ENCODE measurements at regions not wholly inside any gene's neighbourhood (a gene's known extent, or its start where the extent isn't known, plus 50 kb on each side); places are given as distances from the start of the nearest gene placed in this dataset.

DNA sequence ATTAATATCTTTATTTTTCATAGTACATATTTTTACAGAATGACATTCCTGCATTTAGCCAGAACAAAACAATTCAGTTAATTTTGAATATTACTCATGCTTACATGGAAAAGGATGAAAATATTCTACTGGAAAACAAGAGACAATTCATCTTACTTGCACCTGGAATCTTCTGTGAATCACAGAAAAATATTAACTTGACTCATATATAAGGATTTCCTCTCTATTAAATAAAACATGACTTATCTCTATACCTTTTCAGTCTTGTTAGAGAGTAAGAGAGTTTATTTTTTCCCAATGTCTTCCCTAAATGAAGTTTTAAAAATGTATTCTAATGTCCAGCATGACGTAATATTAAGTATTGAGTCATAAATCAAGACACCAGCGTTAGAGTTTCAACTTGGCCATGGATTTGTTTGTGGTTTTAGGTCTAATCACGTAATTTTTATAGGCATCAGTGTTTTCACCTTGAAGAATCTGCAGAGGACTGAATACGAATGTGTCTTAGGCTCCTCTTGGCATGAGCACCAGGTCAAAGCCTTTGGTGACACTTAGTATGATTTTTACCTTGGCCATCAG lies 445.1 kb upstream of the JAG1 start:
- in situ Hi-C loops (cut with MboI; ENCODE audit: low sequenced_read_pairs): no loop called here

GRCh38 chr20:11119573-11119972 lies 445.8 kb upstream of the JAG1 start:
- in situ Hi-C loops (cut with MboI; ENCODE audit: low sequenced_read_pairs): no loop called here

DNA sequence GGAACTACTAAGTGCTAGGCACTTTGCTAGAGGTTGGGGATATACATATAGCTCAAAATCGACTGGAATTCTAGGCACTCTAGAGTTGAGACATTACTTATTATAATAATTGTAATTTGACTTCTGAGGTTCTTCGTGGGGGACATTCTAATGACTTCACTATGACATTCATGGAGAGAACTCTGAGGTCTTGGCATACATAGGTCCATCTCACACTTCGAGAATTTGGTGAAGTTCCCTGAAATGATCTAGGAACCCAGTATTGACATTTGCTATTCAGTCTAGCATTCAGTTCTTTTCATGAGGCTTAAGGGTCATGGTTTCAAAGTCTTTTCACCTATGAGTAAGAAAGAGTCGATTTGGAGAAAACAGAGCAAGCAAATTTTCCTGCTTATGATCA lies 446.6 kb upstream of the JAG1 start:
- in situ Hi-C loops (cut with MboI; ENCODE audit: low sequenced_read_pairs): no loop called here

DNA sequence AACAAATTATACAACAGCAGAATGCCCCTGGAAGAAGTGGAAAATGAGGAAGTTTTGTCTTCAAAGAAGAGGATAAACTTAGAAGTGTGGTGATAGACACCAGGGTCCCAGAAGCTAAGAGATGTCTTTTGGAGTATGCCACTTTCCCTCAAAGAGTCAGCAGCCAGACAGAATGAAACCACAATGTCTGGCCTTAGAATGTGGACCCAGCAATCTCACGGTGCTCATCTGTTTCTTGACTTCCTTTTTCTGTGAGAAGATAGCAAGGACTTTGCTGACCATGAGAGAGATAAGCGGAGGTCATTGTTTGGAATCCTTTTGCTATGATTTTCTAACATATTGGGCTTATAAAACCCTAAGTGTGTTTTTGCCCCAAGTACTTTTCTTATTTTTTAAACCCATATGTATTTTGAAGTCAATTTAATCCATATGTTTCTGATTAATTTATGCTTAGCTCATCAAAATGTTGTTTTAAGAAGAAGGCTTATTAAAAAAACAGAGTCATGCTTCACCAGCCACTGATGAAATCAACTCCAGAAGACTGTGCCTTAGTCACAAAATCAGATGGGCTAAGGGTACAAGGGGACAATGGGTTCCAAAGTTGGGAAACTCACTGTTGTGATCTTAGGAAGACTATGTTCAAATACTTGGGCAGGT lies 451.2 kb upstream of the JAG1 start:
- in situ Hi-C loops (cut with MboI; ENCODE audit: low sequenced_read_pairs): no loop called here

DNA sequence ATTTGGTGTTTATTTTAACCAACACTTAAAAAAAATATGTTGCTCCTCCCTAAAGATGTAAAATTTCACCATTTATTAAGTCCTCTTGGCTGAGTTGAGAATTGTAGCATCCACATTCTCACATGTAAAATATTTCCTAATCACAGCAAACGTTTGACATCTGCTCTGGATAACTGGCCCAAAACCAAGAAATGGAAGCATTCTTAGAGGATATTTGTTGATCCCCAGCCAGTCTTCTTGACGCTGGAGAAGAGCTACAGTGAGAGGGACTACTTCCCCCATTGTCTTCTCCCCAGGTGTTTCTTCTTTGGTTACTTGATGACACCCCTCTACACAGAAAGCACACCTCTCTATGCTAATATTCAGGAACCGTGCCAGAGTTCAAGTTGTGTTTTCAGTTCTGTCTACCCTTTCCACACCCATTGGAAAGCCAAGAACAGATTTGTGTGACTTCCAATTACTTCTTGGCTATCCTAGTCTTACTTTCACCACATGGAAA lies 454.5 kb upstream of the JAG1 start:
- in situ Hi-C loops (cut with MboI; ENCODE audit: low sequenced_read_pairs): no loop called here

DNA sequence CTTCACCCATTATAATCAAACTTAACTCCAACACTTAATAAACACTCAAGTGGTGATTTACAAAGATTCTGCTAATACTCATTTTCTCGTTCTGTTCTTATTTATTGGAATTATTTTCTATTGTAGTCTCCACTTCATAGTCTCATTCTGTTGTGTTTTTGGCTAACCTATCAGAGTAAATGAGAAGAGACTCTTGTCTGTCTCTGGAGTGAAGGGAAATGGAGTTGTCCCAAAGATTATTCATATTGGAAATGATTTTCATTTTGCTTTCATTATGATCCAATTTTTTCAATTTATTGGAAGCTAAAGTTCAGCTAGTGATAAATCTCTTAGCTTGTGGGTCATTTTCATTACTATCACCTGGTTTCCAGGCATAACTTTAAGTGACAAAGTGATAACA lies 454.9 kb upstream of the JAG1 start:
- in situ Hi-C loops (cut with MboI; ENCODE audit: low sequenced_read_pairs): no loop called here

GRCh38 chr20:11130554-11131166 lies 456.9 kb upstream of the JAG1 start:
- in situ Hi-C loops (cut with MboI; ENCODE audit: low sequenced_read_pairs): no loop called here

DNA sequence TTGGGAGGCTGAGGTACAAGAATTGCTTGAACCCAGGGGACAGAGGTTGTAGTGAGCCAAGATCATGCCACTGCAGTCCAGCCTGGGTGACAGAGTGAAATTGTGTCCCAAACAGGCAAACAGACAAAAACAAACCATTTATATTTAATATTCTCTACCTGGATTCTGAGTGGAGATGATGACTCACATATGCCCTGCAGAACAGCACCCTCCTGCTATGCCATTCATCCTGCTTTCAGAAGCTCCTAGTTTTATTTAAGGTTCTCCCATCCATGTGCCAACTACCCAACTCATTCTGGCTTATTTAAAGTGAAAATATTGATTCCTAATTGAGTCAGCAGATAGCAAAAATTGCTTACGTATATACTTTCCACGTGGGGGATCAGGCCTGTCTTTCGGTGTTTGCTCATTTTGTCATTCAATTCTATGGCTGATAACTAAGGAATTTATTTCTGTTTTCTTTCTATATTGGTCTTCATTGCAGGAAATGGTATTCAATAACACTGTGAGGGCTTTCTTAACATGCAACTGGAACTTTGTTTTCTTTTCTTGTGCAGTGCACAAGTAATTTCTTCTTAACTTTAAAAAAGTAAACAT lies 459.1 kb upstream of the JAG1 start:
- in situ Hi-C loops (cut with MboI; ENCODE audit: low sequenced_read_pairs): no loop called here

GRCh38 chr20:11136691-11137090 lies 462.9 kb upstream of the JAG1 start:
- in situ Hi-C loops (cut with MboI; ENCODE audit: low sequenced_read_pairs): no loop called here

- in situ Hi-C loops (cut with MboI; ENCODE audit: low sequenced_read_pairs): no loop called here
Observed at GRCh38 chr20:11137688-11138087, 463.9 kb upstream of the JAG1 start.

- in situ Hi-C loops (cut with MboI; ENCODE audit: low sequenced_read_pairs): no loop called here
Observed at GRCh38 chr20:11140359-11140758, 466.6 kb upstream of the JAG1 start.

GRCh38 chr20:11143481-11143880 lies 469.7 kb upstream of the JAG1 start:
- in situ Hi-C loops (cut with MboI; ENCODE audit: low sequenced_read_pairs): no loop called here

DNA sequence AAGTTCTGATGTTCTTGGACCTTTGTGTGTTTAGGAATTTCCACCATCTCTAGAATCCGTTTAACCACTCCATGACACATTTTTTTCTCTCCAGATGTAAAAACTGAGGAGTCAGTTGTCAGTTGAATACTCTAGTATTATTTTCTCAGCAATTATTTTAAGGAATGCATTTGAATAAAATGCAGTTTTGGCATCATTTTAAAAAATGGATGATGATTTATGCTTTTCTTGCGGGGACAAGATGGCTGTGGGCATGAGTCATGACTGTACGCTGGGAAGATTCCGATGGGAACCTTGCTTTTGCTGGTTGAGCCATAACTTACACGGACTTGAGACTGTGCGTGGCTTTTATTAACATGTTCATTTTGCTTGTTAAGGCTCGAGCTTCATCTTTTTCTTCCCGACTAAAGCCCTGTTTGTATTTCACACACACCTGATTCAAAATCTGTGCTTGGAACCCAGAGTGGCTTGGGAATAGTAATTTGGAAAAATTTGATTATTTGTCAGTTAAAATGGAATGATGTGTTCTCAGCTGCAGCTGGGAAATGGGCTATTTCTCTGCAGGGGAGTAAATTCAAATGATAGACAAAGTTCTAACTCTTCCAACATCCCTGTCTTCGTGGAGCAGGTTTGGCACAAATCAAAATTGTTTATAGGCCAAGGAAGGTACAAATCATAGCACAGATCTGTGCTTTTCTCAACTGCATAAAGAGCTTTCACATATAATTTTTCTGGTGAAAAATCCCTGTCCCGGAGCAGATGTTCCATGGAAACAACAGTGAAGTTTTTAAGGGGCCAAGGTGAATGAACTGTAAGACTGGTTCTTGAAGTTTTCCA lies 470.5 kb upstream of the JAG1 start:
- in situ Hi-C loops (cut with MboI; ENCODE audit: low sequenced_read_pairs): no loop called here

DNA sequence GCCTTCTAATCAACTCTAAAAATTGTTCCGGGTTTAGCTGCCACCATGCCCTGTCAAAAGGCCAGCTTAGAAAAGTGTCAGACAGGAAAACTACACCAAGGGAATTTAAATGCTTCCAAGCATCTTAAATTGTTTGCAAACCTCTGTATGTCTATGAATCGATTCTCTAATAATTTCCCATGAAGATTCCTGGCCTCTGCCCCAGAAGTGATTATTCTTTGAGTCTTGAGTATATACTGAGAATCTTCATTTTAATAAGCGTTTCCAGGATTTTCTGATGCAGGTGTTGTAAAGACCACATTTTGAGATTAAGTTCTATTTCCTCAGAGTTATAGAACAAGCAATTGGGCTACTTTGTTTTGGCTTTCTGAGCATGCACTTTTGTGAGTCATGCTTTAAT lies 471.8 kb upstream of the JAG1 start:
- in situ Hi-C loops (cut with MboI; ENCODE audit: low sequenced_read_pairs): no loop called here

DNA sequence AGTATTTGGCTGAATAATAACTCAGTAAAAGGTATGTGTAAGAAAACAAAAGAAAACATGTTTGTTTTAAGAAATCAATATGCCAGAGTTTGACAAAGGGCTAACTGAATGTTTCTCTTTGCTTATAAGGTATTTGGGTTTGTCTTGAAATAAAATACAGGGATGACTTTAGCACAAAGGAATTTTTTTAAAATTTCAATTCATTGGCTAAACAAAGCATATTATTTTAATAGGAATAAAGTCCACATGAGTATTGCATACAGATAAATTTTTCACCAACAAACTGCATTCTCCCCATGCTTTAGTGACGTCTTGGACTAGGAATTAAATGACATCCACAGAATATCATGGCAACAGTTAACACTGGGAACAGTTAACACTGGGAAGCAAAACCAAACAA lies 480.0 kb upstream of the JAG1 start:
- in situ Hi-C loops (cut with MboI; ENCODE audit: low sequenced_read_pairs): no loop called here

DNA sequence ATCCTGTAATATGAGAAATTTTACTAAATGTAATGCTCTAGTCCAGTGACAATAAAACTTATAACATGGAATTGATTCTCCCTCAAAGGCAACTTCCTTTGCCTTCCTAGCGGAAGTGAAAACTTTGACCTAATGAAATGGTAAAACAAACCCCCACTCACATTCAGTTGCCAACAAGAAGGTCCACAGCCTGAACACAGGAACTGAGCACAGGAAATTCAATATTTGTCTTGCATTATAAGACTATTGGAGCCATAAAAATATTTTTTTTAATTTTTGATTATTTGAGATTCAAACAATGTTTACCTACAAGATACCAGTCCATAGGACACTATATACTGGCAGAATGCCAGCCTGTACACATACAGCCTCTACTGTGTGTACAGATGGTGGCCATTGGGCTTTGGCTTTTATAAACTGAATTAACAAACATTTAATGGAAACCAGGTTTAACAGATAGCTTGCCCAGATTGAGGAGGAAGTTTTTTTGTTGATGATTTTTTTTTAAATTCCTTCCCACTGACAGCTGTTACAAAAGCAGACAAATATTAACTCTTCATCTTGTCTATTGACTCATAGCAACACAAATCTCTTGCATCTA lies 481.5 kb upstream of the JAG1 start:
- in situ Hi-C loops (cut with MboI; ENCODE audit: low sequenced_read_pairs): no loop called here

GRCh38 chr20:11156922-11157321 lies 483.1 kb upstream of the JAG1 start:
- in situ Hi-C loops (cut with MboI; ENCODE audit: low sequenced_read_pairs): no loop called here

DNA sequence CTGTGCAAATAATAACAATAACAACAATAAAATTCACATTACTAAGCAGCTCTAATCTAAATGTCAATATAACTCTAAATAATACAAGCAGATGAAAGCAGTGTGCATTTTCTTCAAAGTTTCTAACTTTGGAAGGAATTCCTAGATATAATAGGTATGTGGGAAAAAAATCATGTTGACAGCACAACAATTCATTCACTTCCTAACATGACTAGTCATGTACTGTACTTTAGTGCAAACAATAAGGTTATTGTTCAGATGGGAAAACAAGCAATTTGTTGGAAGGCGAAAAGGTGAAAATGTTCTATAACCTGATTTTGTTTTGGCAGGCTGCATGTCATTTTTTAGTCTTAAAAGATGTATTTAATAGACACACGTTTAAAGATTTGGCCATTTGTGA lies 484.3 kb upstream of the JAG1 start:
- in situ Hi-C loops (cut with MboI; ENCODE audit: low sequenced_read_pairs): no loop called here

DNA sequence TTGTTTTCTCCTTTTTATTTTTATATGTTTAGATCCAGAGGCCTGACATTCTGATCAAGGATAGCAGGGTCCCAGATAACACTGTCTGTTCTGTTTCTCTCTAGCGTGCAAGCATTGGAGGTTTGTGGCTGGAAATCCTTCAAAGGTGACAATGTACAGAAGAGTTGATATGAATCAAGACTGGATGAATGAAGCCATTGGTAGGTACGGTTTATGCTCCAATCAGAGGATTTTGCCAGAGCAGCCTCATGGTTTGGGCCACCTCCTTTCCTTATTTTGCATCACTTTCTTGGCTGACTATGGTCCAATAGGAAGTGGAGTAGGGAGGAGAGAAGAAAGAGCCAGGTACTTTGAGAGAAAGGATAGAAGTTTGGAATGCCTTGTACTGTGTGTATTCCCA lies 484.8 kb upstream of the JAG1 start:
- in situ Hi-C loops (cut with MboI; ENCODE audit: low sequenced_read_pairs): no loop called here

DNA sequence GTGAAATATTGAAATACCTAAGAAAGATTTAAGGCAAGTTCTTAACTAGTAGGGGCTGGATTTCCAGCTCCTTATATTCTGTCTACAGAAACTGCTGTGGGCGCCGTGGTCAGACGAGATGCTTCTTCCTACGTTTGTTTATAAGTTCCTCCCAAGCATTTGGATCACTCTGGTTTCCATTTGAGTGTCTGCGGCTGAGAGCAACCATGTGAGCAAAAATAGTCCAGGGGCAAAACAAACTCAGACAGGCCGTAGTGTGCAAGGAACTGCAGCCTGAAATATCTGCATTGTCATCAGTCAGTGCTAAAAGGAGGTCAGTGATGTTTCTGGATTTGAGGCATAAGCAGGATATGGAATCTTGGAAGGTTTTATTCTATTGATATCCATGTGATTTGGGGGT lies 485.9 kb upstream of the JAG1 start:
- in situ Hi-C loops (cut with MboI; ENCODE audit: low sequenced_read_pairs): no loop called here
